Hepatocyte (in vitro differentiated cells): ENCODE measurements at regions not wholly inside any gene's neighbourhood (a gene's known extent, or its start where the extent isn't known, plus 50 kb on each side); places are given as distances from the start of the nearest gene placed in this dataset.

Experiments used
- DNase-seq: peaks from one replicate; pipeline ENCODE4 v3.0.0-alpha.2; 2016; ENCODE audit warnings: low spot score
- H2AFZ ChIP-seq: fragments of 200-600 bp; sonication (generic); 2 replicates; pipeline ENCODE4 v1.6.0; 2016; ENCODE audit warnings: antibody characterized with exemption, mild to moderate bottlenecking
- H3K27ac ChIP-seq: fragments of 200-600 bp; sonication (generic); 2 replicates; pipeline ENCODE4 v1.5.1; 2016; ENCODE audit warnings: mild to moderate bottlenecking
- H3K27me3 ChIP-seq: fragments of 200-600 bp; sonication (generic); 2 replicates; pipeline ENCODE4 v1.6.1; 2016
- H3K36me3 ChIP-seq: fragments of 200-600 bp; sonication (generic); replicated peaks from 2 replicates; pipeline ENCODE4 v1.5.1; 2016; ENCODE audit warnings: low read depth; ENCODE audit not compliant: insufficient read depth
- H3K4me1 ChIP-seq: fragments of 200-600 bp; sonication (generic); 2 replicates; pipeline ENCODE4 v1.5.1; 2016; ENCODE audit warnings: mild to moderate bottlenecking, moderate library complexity; ENCODE audit not compliant: insufficient read depth
- H3K4me2 ChIP-seq: fragments of 200-600 bp; sonication (generic); 2 replicates; pipeline ENCODE4 v1.6.0; 2016
- H3K4me3 ChIP-seq: fragments of 200-600 bp; sonication (generic); 2 replicates; pipeline ENCODE4 v1.5.1; 2016; ENCODE audit warnings: mild to moderate bottlenecking
- H3K79me2 ChIP-seq: fragments of 200-600 bp; sonication (generic); 2 replicates; pipeline ENCODE4 v1.6.0; 2017; ENCODE audit warnings: mild to moderate bottlenecking
- H3K9me2 ChIP-seq: fragments of 200-600 bp; sonication (generic); replicated peaks from 2 replicates; pipeline ENCODE4 v1.6.0; 2017; ENCODE audit warnings: mild to moderate bottlenecking; ENCODE audit not compliant: insufficient read depth
- H3K9me3 ChIP-seq: fragments of 200-600 bp; sonication (generic); 2 replicates; pipeline ENCODE4 v1.5.1; 2016; ENCODE audit warnings: low read depth, mild to moderate bottlenecking
- H4K20me1 ChIP-seq: fragments of 200-600 bp; sonication (generic); 2 replicates; pipeline ENCODE4 v1.6.0; 2016; ENCODE audit warnings: mild to moderate bottlenecking; ENCODE audit not compliant: insufficient read depth, poor library complexity, severe bottlenecking
- EZH2 ChIP-seq: fragments of 200-600 bp; sonication (generic); IDR thresholded peaks from 2 replicates; pipeline ENCODE4 v1.6.1; 2016; ENCODE audit warnings: antibody characterized with exemption, mild to moderate bottlenecking, borderline replicate concordance
- EZH2phosphoT487 ChIP-seq: fragments of 200-600 bp; sonication (generic); IDR thresholded peaks from one replicate; pipeline ENCODE4 v1.6.1; 2018; ENCODE audit warnings: antibody characterized with exemption, mild to moderate bottlenecking, low read depth, moderate library complexity; ENCODE audit not compliant: unreplicated experiment, severe bottlenecking
- WGBS: methylation state at CpG from one replicate; pipeline ENCODE4 v1.1.6; 2016; ENCODE audit warnings: low lambda C conversion rate; ENCODE audit errors: missing lambda C conversion rate; 5-methylcytosine and 5-hydroxymethylcytosine counted together
- TF ChIP-seq, protein P1 (sequence below): fragments of 200-600 bp; sonication (generic); IDR thresholded peaks from 2 replicates; pipeline ENCODE4 v1.5.1; 2016; ENCODE audit warnings: antibody characterized with exemption, mild to moderate bottlenecking; ENCODE audit not compliant: poor library complexity

DNA sequence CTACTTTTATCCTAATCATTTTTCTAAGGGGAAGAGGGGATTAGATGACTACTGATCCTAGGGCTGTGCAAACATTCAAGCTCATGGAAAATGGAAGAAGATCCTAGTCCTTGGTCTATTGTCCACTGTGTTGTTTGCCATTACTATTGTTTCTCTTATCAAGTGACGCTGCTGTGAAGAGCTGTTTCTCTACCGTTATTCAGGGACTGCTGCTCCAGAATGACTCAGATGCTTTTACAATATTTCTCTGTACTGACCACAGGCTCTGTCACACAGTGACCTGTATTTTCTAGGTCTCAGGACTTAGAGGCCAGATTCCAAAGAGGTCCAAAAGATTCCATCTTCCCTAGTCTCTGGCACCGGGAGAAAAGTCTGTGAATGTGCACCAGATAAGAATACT, 159.5 kb upstream of the CHD1 start:
- DNase-seq, result no peak
- no peak overlapping the region for H2AFZ ChIP-seq
- H3K9me3 ChIP-seq, result no peaks in the 10 kb centered on the region
- H3K27ac ChIP-seq, result no peak overlapping the region
- H3K79me2 ChIP-seq, result no peaks in the 10 kb centered on the region
- WGBS, result 49% methylated on average over 3 of the region's 3 CpGs
- no peak overlapping the region for H3K4me2 ChIP-seq
- no peaks in the 10 kb centered on the region for H4K20me1 ChIP-seq
- no peak overlapping the region for H3K4me3 ChIP-seq
- no peaks in the 10 kb centered on the region for H3K27me3 ChIP-seq
- no peaks in the 10 kb centered on the region for H3K4me1 ChIP-seq
- H3K36me3 ChIP-seq, result no peaks in the 10 kb centered on the region
- H3K9me2 ChIP-seq, result no peaks in the 10 kb centered on the region
- TF ChIP-seq, protein P1, sequence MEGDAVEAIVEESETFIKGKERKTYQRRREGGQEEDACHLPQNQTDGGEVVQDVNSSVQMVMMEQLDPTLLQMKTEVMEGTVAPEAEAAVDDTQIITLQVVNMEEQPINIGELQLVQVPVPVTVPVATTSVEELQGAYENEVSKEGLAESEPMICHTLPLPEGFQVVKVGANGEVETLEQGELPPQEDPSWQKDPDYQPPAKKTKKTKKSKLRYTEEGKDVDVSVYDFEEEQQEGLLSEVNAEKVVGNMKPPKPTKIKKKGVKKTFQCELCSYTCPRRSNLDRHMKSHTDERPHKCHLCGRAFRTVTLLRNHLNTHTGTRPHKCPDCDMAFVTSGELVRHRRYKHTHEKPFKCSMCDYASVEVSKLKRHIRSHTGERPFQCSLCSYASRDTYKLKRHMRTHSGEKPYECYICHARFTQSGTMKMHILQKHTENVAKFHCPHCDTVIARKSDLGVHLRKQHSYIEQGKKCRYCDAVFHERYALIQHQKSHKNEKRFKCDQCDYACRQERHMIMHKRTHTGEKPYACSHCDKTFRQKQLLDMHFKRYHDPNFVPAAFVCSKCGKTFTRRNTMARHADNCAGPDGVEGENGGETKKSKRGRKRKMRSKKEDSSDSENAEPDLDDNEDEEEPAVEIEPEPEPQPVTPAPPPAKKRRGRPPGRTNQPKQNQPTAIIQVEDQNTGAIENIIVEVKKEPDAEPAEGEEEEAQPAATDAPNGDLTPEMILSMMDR, result no peak
- TF ChIP-seq EZH2 (no peak), EZH2phosphoT487 (no peak)

DNA sequence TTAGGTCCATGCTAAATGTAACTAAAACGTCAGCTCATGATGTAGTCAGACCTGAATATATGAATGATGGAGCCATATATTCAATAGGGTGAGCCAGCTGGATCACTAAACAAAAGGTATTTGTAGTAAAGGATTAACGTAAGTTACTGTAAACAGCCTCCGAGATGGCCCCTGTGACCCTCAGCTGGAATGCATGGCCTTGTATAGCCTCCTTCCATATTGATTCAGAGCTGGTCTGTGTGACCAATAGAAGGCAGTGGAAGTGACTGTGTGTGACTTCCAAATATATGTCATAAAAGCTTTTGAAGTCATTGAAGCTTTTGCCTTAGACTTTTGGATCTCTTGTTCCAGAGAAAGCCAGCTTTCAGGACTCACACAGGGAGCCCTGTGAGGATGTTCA, 154.4 kb upstream of the CHD1 start:
- TF ChIP-seq, protein P1, result no peak
- TF ChIP-seq EZH2 (no peak), EZH2phosphoT487 (no peak)
- no peak overlapping the region for H3K4me3 ChIP-seq
- H3K9me2 ChIP-seq, result no peaks in the 10 kb centered on the region
- DNase-seq, result no peak
- H3K27me3 ChIP-seq, result no peaks in the 10 kb centered on the region
- H4K20me1 ChIP-seq, result no peaks in the 10 kb centered on the region
- no peaks in the 10 kb centered on the region for H3K9me3 ChIP-seq
- H3K36me3 ChIP-seq, result no peaks in the 10 kb centered on the region
- H3K4me2 ChIP-seq, result no peak overlapping the region
- H3K79me2 ChIP-seq, result no peaks in the 10 kb centered on the region
- H3K4me1 ChIP-seq, result no peaks in the 10 kb centered on the region
- no peak overlapping the region for H2AFZ ChIP-seq
- no peak overlapping the region for H3K27ac ChIP-seq
- 65% methylated on average over 3 of the region's 3 CpGs for WGBS

DNA sequence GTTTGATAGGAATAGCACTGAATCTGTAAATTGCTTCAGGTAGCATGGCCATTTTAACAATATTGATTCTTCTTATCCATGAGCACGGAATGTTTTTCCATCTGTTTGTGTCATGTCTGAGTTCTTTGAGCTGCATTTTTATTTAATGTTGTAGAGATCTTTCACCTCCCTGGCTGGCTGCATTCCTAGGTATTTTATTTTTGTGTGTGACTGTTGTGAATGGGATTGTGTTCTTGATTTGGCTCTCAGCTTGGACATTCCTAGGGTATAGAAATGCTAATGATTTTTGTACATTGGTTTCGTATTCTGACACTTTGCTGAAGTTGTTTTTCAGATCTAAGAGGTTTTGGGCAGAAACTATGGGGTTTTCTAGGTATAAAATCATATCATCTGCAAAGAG, 152.9 kb upstream of the CHD1 start:
- Histone ChIP-seq H3K4me2 (no peak overlapping the region), H3K79me2 (no peaks in the 10 kb centered on the region), H4K20me1 (no peaks in the 10 kb centered on the region), H3K9me3 (no peaks in the 10 kb centered on the region), H3K4me1 (no peaks in the 10 kb centered on the region), H3K27me3 (no peaks in the 10 kb centered on the region), H2AFZ (no peak overlapping the region), H3K27ac (no peak overlapping the region), H3K36me3 (no peaks in the 10 kb centered on the region), H3K9me2 (no peaks in the 10 kb centered on the region), H3K4me3 (no peak overlapping the region)
- 84% methylated on average over 2 of the region's 2 CpGs for WGBS
- no peak for DNase-seq
- TF ChIP-seq EZH2phosphoT487, result no peak

DNA sequence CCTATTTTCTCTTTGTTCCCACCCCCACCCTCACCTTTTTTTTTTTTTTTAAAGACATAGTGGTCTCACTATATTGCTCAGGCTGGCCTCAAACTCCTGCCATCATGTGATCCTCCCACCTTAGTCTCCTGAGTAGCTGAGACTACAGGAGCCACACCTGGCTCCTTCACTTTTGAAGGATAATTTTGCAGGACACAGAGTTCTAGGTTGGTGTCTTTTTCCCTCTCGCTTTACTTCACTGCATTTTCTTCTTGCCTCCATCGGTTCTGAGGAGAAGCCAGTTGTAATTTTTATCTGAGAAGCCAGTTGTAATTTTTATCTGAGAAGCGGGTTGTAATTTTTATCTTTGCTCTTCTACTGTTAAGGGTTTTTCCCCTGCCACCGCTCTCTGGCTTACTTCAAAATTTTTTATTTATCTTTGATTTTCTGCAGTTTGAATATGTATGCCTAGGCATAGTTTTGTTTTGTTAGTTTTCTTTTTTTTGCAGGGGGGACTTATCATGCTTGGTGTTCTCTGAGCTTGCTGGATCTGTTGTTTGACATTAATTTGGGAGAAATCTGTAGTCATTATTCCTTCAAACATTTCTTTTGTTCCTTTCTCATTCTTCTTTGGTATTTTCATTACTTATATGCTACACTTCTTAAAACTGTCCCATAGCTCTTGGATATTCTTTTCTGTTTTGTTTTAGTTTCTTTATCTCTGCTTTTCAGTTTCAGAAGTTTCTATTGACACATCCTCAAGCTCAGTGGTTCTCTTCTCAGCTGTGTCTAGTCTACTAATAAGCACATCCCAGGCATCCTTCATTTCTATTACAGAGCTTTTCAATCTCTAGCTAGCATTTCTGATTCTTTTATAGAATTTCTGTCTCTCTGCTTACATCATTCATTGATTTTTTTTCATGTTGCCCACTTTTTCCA, 148.2 kb upstream of the CHD1 start:
- WGBS, result 80% methylated on average over 4 of the region's 4 CpGs
- H3K36me3 ChIP-seq, result no peaks in the 10 kb centered on the region
- DNase-seq, result no peak

More for the DNA sequence above, 148.2 kb upstream of the CHD1 start:
- Histone ChIP-seq H3K9me2 (no peaks in the 10 kb centered on the region), H3K4me1 (no peaks in the 10 kb centered on the region), H4K20me1 (no peaks in the 10 kb centered on the region), H3K4me3 (no peak overlapping the region), H3K27ac (no peak overlapping the region), H3K4me2 (no peak overlapping the region), H3K79me2 (no peaks in the 10 kb centered on the region), H3K27me3 (no peaks in the 10 kb centered on the region), H3K9me3 (no peaks in the 10 kb centered on the region), H2AFZ (no peak overlapping the region)
- no peak for TF ChIP-seq EZH2phosphoT487
